Calu3 (cell line): ENCODE measurements at regions not wholly inside any gene's neighbourhood (a gene's known extent, or its start where the extent isn't known, plus 50 kb on each side); places are given as distances from the start of the nearest gene placed in this dataset.
A peak's percentile ranks its signal among the peaks of the same experiment; 100 is the strongest.

Experiments used
- BruUV-seq: library from RNA; stranded (reverse); fragments of 400-500 nt; replicated peaks from 2 replicates; lab custom pipeline; 2021; lab: Mats Ljungman, UMichigan
- CTCF ChIA-PET: fragments of 300-600 bp; sonication (Branson Sonifier 250); formaldehyde crosslinking; loops from one replicate; lab custom pipeline; 2022; ENCODE audit warnings: antibody characterized with exemption; lab: Charles Lee
- DNase-seq: peaks from one replicate; pipeline ENCODE4 v3.0.0; 2022
- H3K27ac Mint-ChIP-seq: one replicate; pipeline ENCODE4 v1.8.0; 2022; ENCODE audit warnings: mixed read lengths; ENCODE audit not compliant: unreplicated experiment
- H3K27me3 Mint-ChIP-seq: one replicate; pipeline ENCODE4 v1.8.0; 2022; ENCODE audit warnings: mixed read lengths; ENCODE audit not compliant: unreplicated experiment
- H3K36me3 Mint-ChIP-seq: one replicate; pipeline ENCODE4 v1.8.0; 2022; ENCODE audit warnings: mild to moderate bottlenecking, moderate library complexity, mixed read lengths; ENCODE audit not compliant: insufficient read depth, unreplicated experiment
- H3K4me1 Mint-ChIP-seq: one replicate; pipeline ENCODE4 v1.8.0; 2022; ENCODE audit warnings: mild to moderate bottlenecking, low read depth, mixed read lengths; ENCODE audit not compliant: unreplicated experiment
- H3K4me3 Mint-ChIP-seq: one replicate; pipeline ENCODE4 v1.8.0; 2022; ENCODE audit warnings: mild to moderate bottlenecking, low read depth, moderate library complexity, mixed read lengths; ENCODE audit not compliant: unreplicated experiment
- H3K9me3 Mint-ChIP-seq: one replicate; pipeline ENCODE4 v1.8.0; 2022; ENCODE audit warnings: low read depth, mixed read lengths; ENCODE audit not compliant: unreplicated experiment
- CTCF ChIP-seq: fragments of 200-600 bp; IDR thresholded peaks from one replicate; pipeline ENCODE4 v1.8.0; 2022; ENCODE audit warnings: antibody characterized with exemption; ENCODE audit not compliant: unreplicated experiment
- intact Hi-C: fragments of 100-400 bp; cut with micrococcal nuclease; formaldehyde crosslinking; loops from one replicate; pipeline ENCODE4 v1.10.0; 2022; ENCODE audit not compliant: unreplicated experiment

GRCh38 chr2:147433822-147434221, 411.0 kb upstream of the ACVR2A start:
- Mint-ChIP-seq H3K4me1 (peaks cover 51% of the 10 kb centered on the region), H3K36me3 (peaks cover 4% of the 10 kb centered on the region), H3K9me3 (no peaks in the 10 kb centered on the region), H3K27ac (no peak overlapping the region), H3K27me3 (no peaks in the 10 kb centered on the region), H3K4me3 (no peak overlapping the region)
- CTCF ChIA-PET = interaction anchor here (0.7 to 1.1 kb wide), 3 partner anchors 9 to 477 kb away, joined by 3 to 4 read pairs (median 3); no protein-coding TSS in a partner anchor
- intact Hi-C loops = no loop called here
- no TSS peak for BruUV-seq
- no peak for TF ChIP-seq CTCF
- peak; percentile 32 for DNase-seq

DNA sequence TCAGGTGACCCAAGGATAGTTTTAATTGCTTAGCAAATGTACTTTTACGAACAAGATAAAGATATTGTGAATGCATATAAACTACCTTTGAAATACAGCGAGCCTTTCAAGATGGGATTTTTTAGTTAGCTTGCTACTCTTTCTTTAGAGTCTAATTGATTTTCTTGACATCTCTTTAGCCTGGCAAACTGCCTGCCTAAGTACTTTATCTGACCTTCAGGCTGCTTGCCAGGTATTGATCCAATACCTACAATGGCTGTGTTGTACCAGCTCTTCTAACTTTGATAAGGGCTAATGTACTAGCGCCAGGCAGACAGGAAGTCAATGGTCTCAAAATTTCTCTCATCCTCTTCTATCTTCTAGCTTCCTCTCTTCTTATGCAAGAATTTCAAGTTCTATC, 414.4 kb upstream of the ACVR2A start:
- H3K27ac Mint-ChIP-seq = peak overlapping the region; percentile 28
- peaks cover 72% of the 10 kb centered on the region for H3K4me1 Mint-ChIP-seq
- H3K36me3 Mint-ChIP-seq = peaks cover 8% of the 10 kb centered on the region
- intact Hi-C loops = loop anchor here (2.0 kb wide), 1 partner anchor 398 kb away; no protein-coding TSS in a partner anchor
- no peaks in the 10 kb centered on the region for H3K27me3 Mint-ChIP-seq
- no peak overlapping the region for H3K4me3 Mint-ChIP-seq
- no peak for TF ChIP-seq CTCF
- peak; percentile 79 for DNase-seq
- H3K9me3 Mint-ChIP-seq = no peaks in the 10 kb centered on the region
- CTCF ChIA-PET = interaction anchor here (0.6 kb wide), 1 partner anchor 35 kb away, joined by 3 read pairs; no protein-coding TSS in a partner anchor
- no TSS peak for BruUV-seq

DNA sequence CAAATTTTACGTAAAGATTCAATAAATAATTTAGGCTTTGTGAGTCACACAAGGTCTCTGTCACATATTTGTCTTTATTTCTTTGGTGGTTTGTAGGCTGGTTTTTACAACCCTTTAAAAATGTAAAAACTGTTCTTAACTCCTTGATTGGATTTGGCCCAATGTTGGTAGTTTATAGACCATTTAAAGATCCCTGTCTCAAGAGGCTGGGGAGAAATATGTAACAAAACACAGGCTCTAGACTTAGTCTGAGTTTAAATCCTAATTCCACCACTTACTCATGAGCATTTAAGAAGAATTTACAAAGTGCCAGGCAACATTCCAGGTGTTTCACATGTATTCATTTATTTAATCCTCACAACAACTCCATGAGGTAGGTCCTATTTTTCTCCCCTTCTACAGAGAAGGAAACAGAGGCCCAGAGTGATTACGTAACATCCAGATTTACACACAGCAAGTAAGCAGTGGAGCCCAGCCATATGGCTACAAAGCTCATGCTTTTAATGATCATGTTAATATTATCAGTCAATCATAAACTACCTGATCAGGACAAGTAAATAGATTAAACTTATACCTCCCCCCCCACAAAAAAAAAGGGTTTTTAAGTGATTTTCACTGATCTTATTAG, 416.6 kb upstream of the ACVR2A start:
- Mint-ChIP-seq H3K36me3 (peaks cover 4% of the 10 kb centered on the region), H3K9me3 (no peaks in the 10 kb centered on the region), H3K4me1 (peaks cover 77% of the 10 kb centered on the region), H3K27ac (no peak overlapping the region), H3K4me3 (no peak overlapping the region), H3K27me3 (no peaks in the 10 kb centered on the region)
- DNase-seq = no peak
- intact Hi-C loops = loop anchor here (10.0 kb wide), 1 partner anchor 487 kb away; no protein-coding TSS in a partner anchor
- TF ChIP-seq CTCF = no peak
- BruUV-seq = no TSS peak
- CTCF ChIA-PET = no interaction called here

- DNase-seq = no peak
- intact Hi-C loops = loop anchor here (10.0 kb wide), 1 partner anchor 489 kb away; no protein-coding TSS in a partner anchor
- peaks cover 4% of the 10 kb centered on the region for H3K36me3 Mint-ChIP-seq
- H3K27me3 Mint-ChIP-seq = no peaks in the 10 kb centered on the region
- no peaks in the 10 kb centered on the region for H3K9me3 Mint-ChIP-seq
- peak overlapping the region; percentile 42 for H3K27ac Mint-ChIP-seq
- TF ChIP-seq CTCF = no peak
- H3K4me1 Mint-ChIP-seq = peaks cover 65% of the 10 kb centered on the region
- no TSS peak for BruUV-seq
- peak overlapping the region; percentile 15 for H3K4me3 Mint-ChIP-seq
- CTCF ChIA-PET = interaction anchor here (1.5 kb wide), 1 partner anchor 94 kb away, joined by 3 read pairs; no protein-coding TSS in a partner anchor
These were observed 419.3 kb upstream of the ACVR2A start for GRCh38 chr2:147425437-147426029.
